Endothelial cell (in vitro differentiated cells): ENCODE measurements at regions not wholly inside any gene's neighbourhood (a gene's known extent, or its start where the extent isn't known, plus 50 kb on each side); places are given as distances from the start of the nearest gene placed in this dataset.
"Not testable (repeated sequence)": the region's sequence is repeated elsewhere in the genome, so short reads cannot be mapped to it uniquely, and the experiment has no call there.

Source experiments
- DNase-seq: peaks from one replicate; pipeline ENCODE4 v3.0.0; 2021; ENCODE audit warnings: low spot score
- H3K27ac Mint-ChIP-seq: one replicate; pipeline ENCODE4 v1.8.0; 2021; ENCODE audit warnings: mixed read lengths, inconsistent platforms; ENCODE audit not compliant: unreplicated experiment
- H3K27me3 Mint-ChIP-seq: one replicate; pipeline ENCODE4 v1.8.0; 2021; ENCODE audit warnings: mild to moderate bottlenecking, moderate library complexity, mixed read lengths, inconsistent platforms; ENCODE audit not compliant: unreplicated experiment
- H3K36me3 Mint-ChIP-seq: one replicate; pipeline ENCODE4 v1.8.0; 2021; ENCODE audit warnings: mild to moderate bottlenecking, low read depth, mixed read lengths, inconsistent platforms; ENCODE audit not compliant: unreplicated experiment
- H3K4me1 Mint-ChIP-seq: one replicate; pipeline ENCODE4 v1.8.0; 2021; ENCODE audit warnings: mild to moderate bottlenecking, mixed read lengths, inconsistent platforms; ENCODE audit not compliant: unreplicated experiment
- H3K4me3 Mint-ChIP-seq: one replicate; pipeline ENCODE4 v1.8.0; 2021; ENCODE audit warnings: mild to moderate bottlenecking, mixed read lengths, inconsistent platforms; ENCODE audit not compliant: unreplicated experiment
- H3K9me3 Mint-ChIP-seq: one replicate; pipeline ENCODE4 v1.8.0; 2021; ENCODE audit warnings: mixed read lengths, inconsistent platforms; ENCODE audit not compliant: unreplicated experiment
- CTCF ChIP-seq: fragments of 200-600 bp; sonication (generic); IDR thresholded peaks from one replicate; pipeline ENCODE4 v1.5.0; 2021; ENCODE audit warnings: antibody characterized with exemption; ENCODE audit not compliant: unreplicated experiment

- no peak overlapping the region for H3K4me3 Mint-ChIP-seq
- TF ChIP-seq CTCF = no peak
- DNase-seq = no peak
- H3K36me3 Mint-ChIP-seq = no peaks in the 10 kb centered on the region
- no peaks in the 10 kb centered on the region for H3K9me3 Mint-ChIP-seq
- no peaks in the 10 kb centered on the region for H3K4me1 Mint-ChIP-seq
- H3K27me3 Mint-ChIP-seq = no peaks in the 10 kb centered on the region
- no peak overlapping the region for H3K27ac Mint-ChIP-seq
Observed at GRCh38 chr5:33205727-33206410, 234.9 kb upstream of the TARS1 start.

GRCh38 chr5:33206962-33207506, 233.7 kb upstream of the TARS1 start:
- no peaks in the 10 kb centered on the region for H3K36me3 Mint-ChIP-seq
- peaks cover 6% of the 10 kb centered on the region for H3K4me1 Mint-ChIP-seq
- no peaks in the 10 kb centered on the region for H3K9me3 Mint-ChIP-seq
- H3K4me3 Mint-ChIP-seq = no peak overlapping the region
- no peaks in the 10 kb centered on the region for H3K27me3 Mint-ChIP-seq
- no peak overlapping the region for H3K27ac Mint-ChIP-seq
- DNase-seq = no peak
- no peak for TF ChIP-seq CTCF

GRCh38 chr5:33209252-33209651, 231.5 kb upstream of the TARS1 start:
- no peaks in the 10 kb centered on the region for H3K9me3 Mint-ChIP-seq
- no peak for DNase-seq
- no peaks in the 10 kb centered on the region for H3K27me3 Mint-ChIP-seq
- no peak overlapping the region for H3K27ac Mint-ChIP-seq
- no peaks in the 10 kb centered on the region for H3K36me3 Mint-ChIP-seq
- TF ChIP-seq CTCF = no peak
- H3K4me1 Mint-ChIP-seq = peaks cover 22% of the 10 kb centered on the region
- no peak overlapping the region for H3K4me3 Mint-ChIP-seq

GRCh38 chr5:33210221-33210620, 230.5 kb upstream of the TARS1 start:
- H3K36me3 Mint-ChIP-seq, DNase-seq, H3K9me3 Mint-ChIP-seq: not testable (repeated sequence)

GRCh38 chr5:33210978-33211377, 229.8 kb upstream of the TARS1 start:
- DNase-seq = no peak
- TF ChIP-seq CTCF = no peak
- no peaks in the 10 kb centered on the region for H3K9me3 Mint-ChIP-seq
- no peaks in the 10 kb centered on the region for H3K36me3 Mint-ChIP-seq
- H3K27ac Mint-ChIP-seq = no peak overlapping the region
- peaks cover 25% of the 10 kb centered on the region for H3K4me1 Mint-ChIP-seq
- no peaks in the 10 kb centered on the region for H3K27me3 Mint-ChIP-seq
- no peak overlapping the region for H3K4me3 Mint-ChIP-seq

More at GRCh38 chr5:33210221-33210620, 230.5 kb upstream of the TARS1 start:
- H3K27ac Mint-ChIP-seq, H3K4me3 Mint-ChIP-seq, H3K27me3 Mint-ChIP-seq: not testable (repeated sequence)
- peaks cover 25% of the 10 kb centered on the region for H3K4me1 Mint-ChIP-seq
